ENCODE measurements at regions not wholly inside any gene's neighbourhood (a gene's known extent, or its start where the extent isn't known, plus 50 kb on each side); places are given as distances from the start of the nearest gene placed in this dataset.
"Not testable (repeated sequence)": the region's sequence is repeated elsewhere in the genome, so short reads cannot be mapped to it uniquely, and the experiment has no call there.

DNA sequence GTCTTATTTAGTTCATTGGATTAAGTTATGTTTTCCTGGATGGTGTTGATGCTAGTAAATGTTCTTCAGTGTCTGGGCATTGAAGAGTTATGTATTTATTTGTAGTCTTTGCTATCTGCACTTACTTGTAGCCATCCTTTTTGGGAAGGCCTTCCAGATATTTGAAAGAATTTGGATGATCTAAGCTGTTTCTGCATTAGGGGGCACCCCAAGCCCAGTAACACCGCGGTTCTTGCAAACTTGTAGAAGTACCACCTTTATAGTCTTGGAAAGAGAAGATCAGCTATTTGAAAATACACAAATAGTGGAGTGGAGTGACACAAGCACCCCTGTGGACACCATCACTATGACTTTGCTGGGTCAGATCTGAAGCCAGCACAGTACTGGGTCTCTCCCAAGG lies 175.9 kb upstream of the KIF2B start:
- no peak for DNase-seq (ENCODE audit: low spot score)
- intact Hi-C loops (cut with DNase I): no loop called here

- no peak for DNase-seq (ENCODE audit: low spot score)
Observed at GRCh38 chr17:53640808-53641207, 181.9 kb upstream of the KIF2B start.

DNA sequence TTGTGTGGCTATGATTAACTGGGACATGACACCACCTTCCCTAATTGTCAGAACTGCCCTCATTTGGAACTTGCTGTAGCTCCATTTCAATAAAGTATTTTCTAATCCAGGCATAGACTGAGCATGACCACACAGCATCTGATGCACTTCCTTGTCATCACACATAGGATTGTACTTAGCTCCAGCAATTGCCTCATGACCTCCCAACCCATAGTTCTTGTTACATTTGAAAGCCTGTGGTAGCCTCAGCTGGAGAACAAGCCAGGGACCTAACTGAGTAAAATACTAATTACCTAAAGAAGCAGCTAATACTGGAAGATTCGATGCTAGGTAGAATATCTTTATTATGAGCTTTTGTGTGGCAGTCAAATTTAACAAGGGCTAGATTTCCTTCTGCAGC lies 187.3 kb upstream of the KIF2B start:
- intact Hi-C loops (cut with DNase I): no loop called here
- no peak for DNase-seq (ENCODE audit: low spot score)

More at GRCh38 chr17:53640808-53641207, 181.9 kb upstream of the KIF2B start:
- intact Hi-C loops (cut with DNase I): no loop called here

- no peak for DNase-seq (ENCODE audit: low spot score)
- intact Hi-C loops (cut with DNase I): no loop called here
Observed at GRCh38 chr17:53633856-53634255, 188.9 kb upstream of the KIF2B start.

DNA sequence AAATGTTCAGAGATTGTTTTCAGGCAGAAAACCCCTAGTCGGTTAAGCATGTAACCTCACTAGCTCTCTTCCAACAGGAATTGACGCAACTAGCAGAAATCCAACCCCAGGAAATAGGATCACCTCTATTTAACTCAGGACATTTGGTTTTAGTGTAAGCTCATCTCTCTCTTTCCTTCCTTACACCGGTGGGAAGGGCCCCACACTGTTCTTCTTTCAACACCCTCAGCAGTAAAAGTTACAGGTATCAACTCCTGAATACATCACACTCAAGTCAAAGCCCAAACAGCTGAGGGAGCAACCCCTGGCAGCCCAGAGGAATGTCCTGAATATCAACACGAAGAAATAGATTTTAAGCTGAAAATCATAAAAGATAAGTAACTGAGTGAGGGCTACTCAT lies 191.2 kb upstream of the KIF2B start:
- no peak for DNase-seq (ENCODE audit: low spot score)
- intact Hi-C loops (cut with DNase I): no loop called here

DNA sequence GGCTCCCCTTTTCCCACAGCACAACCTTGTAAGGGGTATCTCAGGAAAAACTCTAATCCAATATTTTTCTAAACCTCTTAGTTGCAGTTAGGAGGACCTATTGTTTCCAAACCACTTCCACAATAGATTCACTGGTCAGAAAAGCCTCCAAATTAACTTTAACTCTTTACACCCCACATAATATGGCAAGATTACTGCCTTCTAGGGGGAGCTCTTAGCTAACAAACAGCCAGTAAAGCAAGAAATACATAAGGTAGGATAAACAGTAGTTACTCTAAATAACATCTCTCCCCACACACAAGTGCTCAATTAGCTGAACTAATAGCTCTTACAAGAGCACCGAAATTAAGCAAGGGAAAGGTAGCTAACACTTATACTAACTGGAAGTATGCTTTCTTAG lies 192.1 kb upstream of the KIF2B start:
- no peak for DNase-seq (ENCODE audit: low spot score)
- intact Hi-C loops (cut with DNase I): no loop called here

- intact Hi-C loops (cut with DNase I): no loop called here
- no peak for DNase-seq (ENCODE audit: low spot score)
Observed at GRCh38 chr17:53630115-53630514, 192.6 kb upstream of the KIF2B start.

GRCh38 chr17:53629188-53629587 lies 193.5 kb upstream of the KIF2B start:
- no peak for DNase-seq (ENCODE audit: low spot score)
- intact Hi-C loops (cut with DNase I): no loop called here

- DNase-seq (ENCODE audit: low spot score): no peak
- intact Hi-C loops (cut with DNase I): no loop called here
Observed at GRCh38 chr17:53628011-53628410, 194.7 kb upstream of the KIF2B start.

- intact Hi-C loops (cut with DNase I): no loop called here
- no peak for DNase-seq (ENCODE audit: low spot score)
Observed at GRCh38 chr17:53627511-53627910, 195.2 kb upstream of the KIF2B start.

DNA sequence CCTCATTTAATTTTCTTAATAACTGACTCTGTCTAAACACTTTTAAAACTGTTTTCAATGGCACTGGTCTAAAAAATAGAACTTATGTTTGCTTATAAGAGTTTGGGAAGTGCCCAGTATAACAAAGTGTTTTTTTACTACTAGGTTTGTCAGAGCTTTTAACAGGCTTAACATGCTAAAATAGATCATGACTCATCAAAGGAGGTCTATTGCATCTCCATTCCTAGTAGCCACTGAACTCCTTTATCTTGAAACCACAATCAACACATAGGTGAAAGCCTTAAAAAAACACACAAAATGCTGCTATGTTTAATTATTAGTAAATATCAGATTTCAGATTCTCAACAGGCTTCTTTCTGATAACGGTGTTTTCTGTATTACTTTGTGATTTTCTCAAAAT lies 196.4 kb upstream of the KIF2B start:
- no peak for DNase-seq (ENCODE audit: low spot score)
- intact Hi-C loops (cut with DNase I): no loop called here

GRCh38 chr17:53619025-53619424 lies 203.7 kb upstream of the KIF2B start:
- no peak for DNase-seq (ENCODE audit: low spot score)
- intact Hi-C loops (cut with DNase I): loop anchor here in 1 of 2 donors (2.0 kb wide), 1 partner anchor 66 kb away; no protein-coding TSS in a partner anchor

- intact Hi-C loops (cut with DNase I); DNase-seq (ENCODE audit: low spot score): not testable (repeated sequence)
Observed at GRCh38 chr17:53608208-53608607, 214.5 kb upstream of the KIF2B start.

GRCh38 chr17:53607475-53607874 lies 215.3 kb upstream of the KIF2B start:
- intact Hi-C loops (cut with DNase I): no loop called here
- DNase-seq (ENCODE audit: low spot score): no peak

GRCh38 chr17:53588317-53588716 lies 234.4 kb upstream of the KIF2B start:
- no peak for DNase-seq (ENCODE audit: low spot score)
- intact Hi-C loops (cut with DNase I): no loop called here

GRCh38 chr17:53574038-53574437 lies 248.7 kb upstream of the KIF2B start:
- intact Hi-C loops (cut with DNase I): no loop called here
- no peak for DNase-seq (ENCODE audit: low spot score)

DNA sequence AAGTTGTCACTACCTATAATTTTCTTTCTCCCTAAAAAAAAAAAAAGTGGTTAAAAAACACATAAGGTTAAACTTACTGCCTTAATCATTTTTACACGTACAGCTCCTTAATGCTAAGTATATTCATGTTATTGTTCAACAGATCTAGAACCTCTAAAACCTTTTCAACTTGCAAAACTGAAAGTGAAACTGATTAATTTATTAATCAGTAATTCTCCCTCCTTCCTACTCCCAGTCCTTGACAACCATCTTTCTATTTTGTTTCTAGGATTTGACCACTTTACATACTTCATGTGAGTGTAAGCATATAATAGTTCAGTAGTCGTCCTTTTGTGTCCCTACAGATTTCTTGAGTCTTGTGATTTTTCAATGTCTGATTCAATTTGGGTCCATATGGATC lies 251.4 kb upstream of the KIF2B start:
- no peak for DNase-seq (ENCODE audit: low spot score)
- intact Hi-C loops (cut with DNase I): no loop called here

- no peak for DNase-seq (ENCODE audit: low spot score)
Observed at GRCh38 chr17:53570731-53571130, 252.0 kb upstream of the KIF2B start.

DNA sequence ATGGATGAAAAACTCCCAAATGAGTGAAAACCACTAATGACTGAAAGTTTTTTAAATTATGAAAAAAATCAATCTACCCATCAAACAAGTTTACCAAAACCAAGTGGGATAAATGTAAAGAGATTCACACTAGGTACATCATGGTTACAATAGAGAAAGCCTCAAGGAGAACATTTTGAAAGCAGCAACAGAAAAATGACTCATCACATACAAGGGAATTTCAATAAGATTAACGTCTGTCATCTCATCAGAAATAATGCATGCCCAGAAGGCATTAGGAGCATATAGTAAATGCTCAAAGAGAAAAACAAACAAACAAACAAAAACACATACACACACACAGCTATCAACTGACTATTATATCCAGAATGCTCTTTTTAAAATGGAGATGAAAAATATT lies 261.8 kb upstream of the KIF2B start:
- intact Hi-C loops (cut with DNase I): no loop called here
- no peak for DNase-seq (ENCODE audit: low spot score)

More at GRCh38 chr17:53570731-53571130, 252.0 kb upstream of the KIF2B start:
- intact Hi-C loops (cut with DNase I): no loop called here

DNA sequence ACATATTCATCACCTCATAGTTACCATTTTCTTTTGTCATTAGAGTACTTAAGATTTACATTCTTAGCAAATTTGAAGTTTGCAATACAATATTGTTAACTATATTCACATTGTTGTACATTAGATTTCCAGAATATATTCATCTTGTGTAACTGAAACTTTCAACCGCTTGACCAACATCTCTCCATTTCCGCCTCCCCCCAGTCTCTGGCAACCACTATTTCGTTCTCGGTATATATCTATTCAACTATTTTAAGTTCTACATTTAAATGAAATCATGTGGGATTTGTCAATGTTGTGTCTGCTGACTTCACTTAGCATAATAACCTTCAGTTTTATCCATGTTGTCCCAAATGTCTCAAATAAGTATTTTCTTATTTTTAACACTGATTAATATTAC lies 274.5 kb upstream of the KIF2B start:
- intact Hi-C loops (cut with DNase I): no loop called here
- no peak for DNase-seq (ENCODE audit: low spot score)

- intact Hi-C loops (cut with DNase I): no loop called here
Observed at GRCh38 chr17:53543472-53543871, 279.3 kb upstream of the KIF2B start.

GRCh38 chr17:53538129-53538617 lies 284.6 kb upstream of the KIF2B start:
- intact Hi-C loops (cut with DNase I): no loop called here
- no peak for DNase-seq (ENCODE audit: low spot score)

More at GRCh38 chr17:53543472-53543871, 279.3 kb upstream of the KIF2B start:
- DNase-seq (ENCODE audit: low spot score): no peak
